ENCODE measurements at regions not wholly inside any gene's neighbourhood (a gene's known extent, or its start where the extent isn't known, plus 50 kb on each side); places are given as distances from the start of the nearest gene placed in this dataset.

GRCh38 chr13:68574053-68574452 is 1343.9 kb upstream of the PCDH9 start:
- TF ChIP-seq, protein P1, sequence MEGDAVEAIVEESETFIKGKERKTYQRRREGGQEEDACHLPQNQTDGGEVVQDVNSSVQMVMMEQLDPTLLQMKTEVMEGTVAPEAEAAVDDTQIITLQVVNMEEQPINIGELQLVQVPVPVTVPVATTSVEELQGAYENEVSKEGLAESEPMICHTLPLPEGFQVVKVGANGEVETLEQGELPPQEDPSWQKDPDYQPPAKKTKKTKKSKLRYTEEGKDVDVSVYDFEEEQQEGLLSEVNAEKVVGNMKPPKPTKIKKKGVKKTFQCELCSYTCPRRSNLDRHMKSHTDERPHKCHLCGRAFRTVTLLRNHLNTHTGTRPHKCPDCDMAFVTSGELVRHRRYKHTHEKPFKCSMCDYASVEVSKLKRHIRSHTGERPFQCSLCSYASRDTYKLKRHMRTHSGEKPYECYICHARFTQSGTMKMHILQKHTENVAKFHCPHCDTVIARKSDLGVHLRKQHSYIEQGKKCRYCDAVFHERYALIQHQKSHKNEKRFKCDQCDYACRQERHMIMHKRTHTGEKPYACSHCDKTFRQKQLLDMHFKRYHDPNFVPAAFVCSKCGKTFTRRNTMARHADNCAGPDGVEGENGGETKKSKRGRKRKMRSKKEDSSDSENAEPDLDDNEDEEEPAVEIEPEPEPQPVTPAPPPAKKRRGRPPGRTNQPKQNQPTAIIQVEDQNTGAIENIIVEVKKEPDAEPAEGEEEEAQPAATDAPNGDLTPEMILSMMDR (IDR thresholded peaks at IDR 0.05) = no peak
- TF ChIP-seq EP300 (IDR thresholded peaks at IDR 0.05) = no peak
- TF ChIP-seq POLR2A (IDR thresholded peaks at IDR 0.05) = no peak
